ENCODE measurements at regions not wholly inside any gene's neighbourhood (a gene's known extent, or its start where the extent isn't known, plus 50 kb on each side); places are given as distances from the start of the nearest gene placed in this dataset.

DNA sequence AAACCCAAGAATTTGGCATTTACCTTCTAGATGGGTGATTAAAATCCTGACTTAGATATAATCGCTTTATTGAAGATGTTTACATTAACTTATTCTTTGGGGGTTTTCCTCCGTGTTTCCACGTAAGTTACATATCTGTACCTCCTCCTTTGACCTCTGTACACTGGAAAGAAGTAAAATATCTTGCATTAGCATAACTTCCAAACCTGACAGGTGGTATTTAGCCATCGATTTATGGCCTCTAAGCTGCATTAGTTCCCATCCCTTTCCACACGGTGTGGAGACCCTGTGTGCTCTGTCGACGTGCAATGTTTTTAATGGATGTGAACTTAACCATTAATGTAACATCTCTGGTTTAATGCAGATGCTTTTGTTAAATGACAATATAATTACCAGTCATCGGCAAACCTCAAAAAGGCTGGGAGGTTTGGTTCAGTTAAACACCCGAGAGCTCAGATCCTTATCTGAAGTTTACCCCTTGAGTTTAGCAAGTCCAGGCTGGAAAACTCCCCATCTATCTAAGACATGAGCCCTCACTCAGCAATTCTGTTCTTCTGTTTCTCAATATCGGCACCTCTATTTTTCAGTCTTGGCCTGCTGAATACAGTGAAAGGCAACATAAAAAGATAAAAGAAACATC is 295.2 kb downstream of the GATA3 start:
- TF ChIP-seq CTCF (IDR thresholded peaks at IDR 0.05), result no peak
- no peak for TF ChIP-seq POLR2A (IDR thresholded peaks at IDR 0.05)
